ENCODE measurements at regions not wholly inside any gene's neighbourhood (a gene's known extent, or its start where the extent isn't known, plus 50 kb on each side); places are given as distances from the start of the nearest gene placed in this dataset.

GRCh38 chr19:28454083-28454482 is 758.9 kb downstream of the UQCRFS1 start:
- no peak for TF ChIP-seq CTCF (IDR thresholded peaks at IDR 0.05; ENCODE audit: insufficient read depth, low read length, severe bottlenecking)
- DNase-seq (ENCODE audit: low read depth) (peak; percentile 17), FAIRE-seq (no peak)
- no peaks in the 10 kb centered on the region for H3K27me3 ChIP-seq (ENCODE audit: control insufficient read depth, insufficient read depth, low read length)
- no peak overlapping the region for H3K4me3 ChIP-seq (ENCODE audit: low read depth, low read length)
- H3K36me3 ChIP-seq (ENCODE audit: control insufficient read depth, insufficient read depth, low read length), result no peaks in the 10 kb centered on the region

GRCh38 chr19:28453420-28453819 is 759.5 kb downstream of the UQCRFS1 start:
- FAIRE-seq, result no peak
- no peak for TF ChIP-seq CTCF (IDR thresholded peaks at IDR 0.05; ENCODE audit: insufficient read depth, low read length, severe bottlenecking)

GRCh38 chr19:28449803-28450202 is 763.1 kb downstream of the UQCRFS1 start:
- FAIRE-seq, result no peak
- no peaks in the 10 kb centered on the region for H3K36me3 ChIP-seq (ENCODE audit: control insufficient read depth, insufficient read depth, low read length)
- no peak for TF ChIP-seq CTCF (IDR thresholded peaks at IDR 0.05; ENCODE audit: insufficient read depth, low read length, severe bottlenecking)
- no peak for DNase-seq (ENCODE audit: low read depth)
- H3K27me3 ChIP-seq (ENCODE audit: control insufficient read depth, insufficient read depth, low read length), result no peaks in the 10 kb centered on the region
- H3K4me3 ChIP-seq (ENCODE audit: low read depth, low read length), result no peak overlapping the region

More at GRCh38 chr19:28453420-28453819, 759.5 kb downstream of the UQCRFS1 start:
- Histone ChIP-seq H3K27me3 (ENCODE audit: control insufficient read depth, insufficient read depth, low read length) (no peaks in the 10 kb centered on the region), H3K4me3 (ENCODE audit: low read depth, low read length) (no peak overlapping the region), H3K36me3 (ENCODE audit: control insufficient read depth, insufficient read depth, low read length) (no peaks in the 10 kb centered on the region)
- DNase-seq (ENCODE audit: low read depth), result no peak

DNA sequence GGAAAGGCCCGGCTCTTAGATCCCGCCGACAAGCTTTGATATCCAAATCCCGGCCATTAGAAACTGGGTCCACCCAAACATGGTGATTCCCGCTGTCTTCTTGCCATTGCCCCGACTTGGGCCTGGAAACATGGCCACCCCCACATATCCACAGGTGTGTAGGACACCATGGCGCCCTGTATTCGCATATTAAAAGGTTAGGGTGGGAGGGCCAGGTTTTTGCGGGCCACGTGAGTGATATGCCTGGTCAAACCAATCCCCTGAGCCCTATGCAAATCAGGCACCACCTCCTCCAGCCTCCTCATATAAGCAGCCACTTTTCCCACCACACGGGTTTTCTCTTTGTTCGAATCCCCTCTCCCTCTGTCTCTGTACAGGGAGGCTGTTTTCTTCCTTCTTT is 766.4 kb downstream of the UQCRFS1 start:
- TF ChIP-seq CTCF (IDR thresholded peaks at IDR 0.05; ENCODE audit: insufficient read depth, low read length, severe bottlenecking), result no peak
- H3K36me3 ChIP-seq (ENCODE audit: control insufficient read depth, insufficient read depth, low read length), result no peaks in the 10 kb centered on the region
- no peak overlapping the region for H3K4me3 ChIP-seq (ENCODE audit: low read depth, low read length)
- no peaks in the 10 kb centered on the region for H3K27me3 ChIP-seq (ENCODE audit: control insufficient read depth, insufficient read depth, low read length)
- FAIRE-seq, result no peak
- DNase-seq (ENCODE audit: low read depth), result no peak

- H3K4me3 ChIP-seq (ENCODE audit: low read depth, low read length), result no peak overlapping the region
- no peaks in the 10 kb centered on the region for H3K27me3 ChIP-seq (ENCODE audit: control insufficient read depth, insufficient read depth, low read length)
- no peak for DNase-seq (ENCODE audit: low read depth)
- no peak for FAIRE-seq
- no peak for TF ChIP-seq CTCF (IDR thresholded peaks at IDR 0.05; ENCODE audit: insufficient read depth, low read length, severe bottlenecking)
- no peaks in the 10 kb centered on the region for H3K36me3 ChIP-seq (ENCODE audit: control insufficient read depth, insufficient read depth, low read length)
Observed at GRCh38 chr19:28445826-28446225, 767.1 kb downstream of the UQCRFS1 start.

DNA sequence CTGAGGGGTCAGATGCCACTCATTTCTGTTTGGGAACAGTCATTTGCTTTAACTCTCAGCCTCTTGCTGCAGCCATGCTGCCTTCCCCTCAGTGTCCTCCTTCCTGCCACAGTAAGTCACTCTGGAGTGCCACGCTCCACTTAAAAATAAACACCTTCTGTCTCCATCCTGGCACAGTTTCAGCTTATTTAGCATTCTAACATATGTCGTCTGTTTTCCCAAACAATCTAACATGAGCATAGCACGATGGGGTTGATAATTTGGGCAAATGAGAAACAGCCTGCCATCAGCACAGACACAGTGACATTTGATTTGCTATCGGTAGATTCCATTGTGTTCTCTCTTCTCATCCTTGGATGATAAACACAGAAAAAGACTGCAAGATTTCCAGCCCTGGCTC is 768.6 kb downstream of the UQCRFS1 start:
- FAIRE-seq, result no peak
- Histone ChIP-seq H3K27me3 (ENCODE audit: control insufficient read depth, insufficient read depth, low read length) (no peaks in the 10 kb centered on the region), H3K36me3 (ENCODE audit: control insufficient read depth, insufficient read depth, low read length) (no peaks in the 10 kb centered on the region), H3K4me3 (ENCODE audit: low read depth, low read length) (no peak overlapping the region)
- DNase-seq (ENCODE audit: low read depth), result no peak
- no peak for TF ChIP-seq CTCF (IDR thresholded peaks at IDR 0.05; ENCODE audit: insufficient read depth, low read length, severe bottlenecking)

All from bronchial epithelial cell (primary cell).